ENCODE measurements at regions not wholly inside any gene's neighbourhood (a gene's known extent, or its start where the extent isn't known, plus 50 kb on each side); places are given as distances from the start of the nearest gene placed in this dataset.
"Not testable (repeated sequence)": the region's sequence is repeated elsewhere in the genome, so short reads cannot be mapped to it uniquely, and the experiment has no call there.

DNA sequence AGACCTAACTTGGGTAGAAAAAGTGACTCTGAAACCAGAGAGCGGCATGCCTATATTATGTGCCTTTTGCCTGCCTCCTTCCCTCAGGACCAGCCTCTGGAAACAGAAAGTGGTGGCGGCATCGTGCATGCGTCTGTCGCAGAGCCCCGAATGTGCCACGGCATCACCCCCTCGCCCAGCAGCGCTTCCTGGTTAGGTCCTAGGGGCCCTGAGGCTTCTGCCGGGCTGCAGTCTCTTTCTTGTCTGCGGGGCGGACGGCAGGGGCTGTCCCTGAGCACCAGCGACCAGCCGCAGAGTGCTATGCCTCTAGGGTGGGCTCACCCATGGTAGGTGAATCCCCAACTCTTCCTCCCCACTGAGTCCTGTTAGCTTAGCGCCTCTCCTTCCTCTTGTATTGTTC lies 68.7 kb downstream of the VSIG4 start:
- H3K27ac ChIP-seq = no peak overlapping the region
- no peaks in the 10 kb centered on the region for H3K9me3 ChIP-seq
- H3K4me3 ChIP-seq = no peak overlapping the region
- no peaks in the 10 kb centered on the region for H3K27me3 ChIP-seq
- DNase-seq (ENCODE audit: low spot score) = no peak
- TF ChIP-seq, protein P1, sequence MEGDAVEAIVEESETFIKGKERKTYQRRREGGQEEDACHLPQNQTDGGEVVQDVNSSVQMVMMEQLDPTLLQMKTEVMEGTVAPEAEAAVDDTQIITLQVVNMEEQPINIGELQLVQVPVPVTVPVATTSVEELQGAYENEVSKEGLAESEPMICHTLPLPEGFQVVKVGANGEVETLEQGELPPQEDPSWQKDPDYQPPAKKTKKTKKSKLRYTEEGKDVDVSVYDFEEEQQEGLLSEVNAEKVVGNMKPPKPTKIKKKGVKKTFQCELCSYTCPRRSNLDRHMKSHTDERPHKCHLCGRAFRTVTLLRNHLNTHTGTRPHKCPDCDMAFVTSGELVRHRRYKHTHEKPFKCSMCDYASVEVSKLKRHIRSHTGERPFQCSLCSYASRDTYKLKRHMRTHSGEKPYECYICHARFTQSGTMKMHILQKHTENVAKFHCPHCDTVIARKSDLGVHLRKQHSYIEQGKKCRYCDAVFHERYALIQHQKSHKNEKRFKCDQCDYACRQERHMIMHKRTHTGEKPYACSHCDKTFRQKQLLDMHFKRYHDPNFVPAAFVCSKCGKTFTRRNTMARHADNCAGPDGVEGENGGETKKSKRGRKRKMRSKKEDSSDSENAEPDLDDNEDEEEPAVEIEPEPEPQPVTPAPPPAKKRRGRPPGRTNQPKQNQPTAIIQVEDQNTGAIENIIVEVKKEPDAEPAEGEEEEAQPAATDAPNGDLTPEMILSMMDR (IDR thresholded peaks at IDR 0.05) = no peak
- H3K4me1 ChIP-seq = no peaks in the 10 kb centered on the region
- no peaks in the 10 kb centered on the region for H3K36me3 ChIP-seq

DNA sequence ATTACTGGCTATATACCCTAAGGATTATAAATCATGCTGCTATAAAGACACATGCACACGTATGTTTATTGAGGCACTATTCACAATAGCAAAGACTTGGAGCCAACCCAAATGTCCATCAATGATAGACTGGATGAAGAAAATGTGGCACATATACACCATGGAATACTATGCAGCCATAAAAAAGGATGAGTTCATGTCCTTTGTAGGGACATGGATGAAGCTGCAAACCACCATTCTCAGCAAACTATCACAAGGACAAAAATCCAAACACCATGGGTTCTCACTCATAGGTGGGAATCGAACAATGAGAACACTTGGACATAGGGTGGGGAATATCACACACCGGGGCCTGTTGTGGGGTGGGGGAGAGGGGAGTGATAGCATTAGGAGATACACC lies 72.7 kb downstream of the VSIG4 start:
- not testable (repeated sequence) for H3K36me3 ChIP-seq; H3K4me3 ChIP-seq; H3K27me3 ChIP-seq; DNase-seq (ENCODE audit: low spot score); H3K4me1 ChIP-seq; H3K9me3 ChIP-seq; H3K27ac ChIP-seq

DNA sequence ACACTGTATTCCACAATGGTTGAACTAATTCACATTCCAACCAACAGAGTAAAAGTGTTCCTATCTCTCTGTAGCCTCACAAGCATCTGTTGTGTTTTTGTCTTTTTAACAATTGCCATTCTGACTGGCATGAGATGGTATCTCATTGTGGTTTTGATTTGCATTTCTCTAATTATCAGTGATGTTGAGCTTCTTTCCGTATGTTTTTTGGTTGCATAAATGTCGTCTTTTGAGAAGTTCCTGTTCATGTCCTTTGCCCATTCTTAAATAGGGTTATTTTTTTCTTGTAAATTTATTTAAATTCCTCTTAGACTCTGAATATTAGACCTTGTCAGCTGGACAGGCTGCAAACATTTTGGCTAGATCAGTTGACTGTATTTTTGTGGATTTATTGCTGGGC lies 78.2 kb downstream of the VSIG4 start:
- Histone ChIP-seq H3K27ac (no peak overlapping the region), H3K4me3 (no peak overlapping the region), H3K4me1 (no peaks in the 10 kb centered on the region), H3K9me3 (no peaks in the 10 kb centered on the region), H3K27me3 (peaks cover 0 to 3% of the 10 kb centered on the region in 2 donors), H3K36me3 (no peaks in the 10 kb centered on the region)
- no peak for DNase-seq (ENCODE audit: low spot score)
- TF ChIP-seq, protein P1 (IDR thresholded peaks at IDR 0.05) = no peak

DNA sequence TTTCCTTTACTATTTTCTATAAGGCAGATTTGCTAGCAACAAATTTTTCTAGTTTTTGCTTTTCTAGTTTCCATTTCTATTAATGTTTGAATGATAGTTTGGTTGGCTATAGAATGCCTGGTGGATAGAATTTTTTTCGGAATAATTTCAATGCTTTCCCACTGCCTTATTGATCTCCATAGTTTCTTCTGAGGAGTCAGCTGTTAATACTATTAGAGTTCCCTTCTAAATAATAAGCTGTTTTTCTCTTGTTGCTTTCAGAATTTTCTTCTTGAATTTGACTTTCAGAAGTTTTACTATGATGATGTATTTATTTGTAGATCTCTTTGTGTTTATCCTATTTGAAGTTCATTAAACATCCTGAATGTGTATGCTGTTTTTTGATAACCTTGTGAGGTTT lies 91.8 kb downstream of the VSIG4 start:
- Histone ChIP-seq H3K36me3 (no peaks in the 10 kb centered on the region), H3K27ac (no peak overlapping the region), H3K4me3 (no peak overlapping the region), H3K4me1 (no peaks in the 10 kb centered on the region), H3K9me3 (peaks cover 0 to 9% of the 10 kb centered on the region in 2 donors), H3K27me3 (no peaks in the 10 kb centered on the region)
- TF ChIP-seq, protein P1 (IDR thresholded peaks at IDR 0.05) = no peak
- no peak for DNase-seq (ENCODE audit: low spot score)

DNA sequence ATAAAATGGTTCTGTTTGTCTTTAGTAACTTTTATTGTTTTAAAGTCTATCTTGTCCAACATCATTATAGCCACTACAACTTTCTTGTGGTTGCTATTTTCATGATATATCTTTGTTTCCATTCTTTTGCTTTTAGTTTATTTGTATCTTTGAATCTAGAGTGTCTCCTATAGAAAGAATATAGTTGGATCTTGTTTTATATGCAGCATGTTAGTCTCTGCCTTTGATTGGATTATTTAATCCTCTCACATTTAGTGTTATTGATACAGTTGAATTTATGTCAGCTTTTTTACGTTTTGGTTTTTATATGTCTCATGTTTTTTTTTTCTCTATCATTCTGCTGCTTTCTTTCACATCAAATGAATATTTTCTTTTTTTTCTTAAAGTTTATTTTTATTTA lies 98.1 kb downstream of the VSIG4 start:
- Histone ChIP-seq H3K36me3 (no peaks in the 10 kb centered on the region), H3K27ac (no peak overlapping the region), H3K27me3 (no peaks in the 10 kb centered on the region), H3K4me1 (no peaks in the 10 kb centered on the region), H3K4me3 (no peak overlapping the region), H3K9me3 (peaks cover 0 to 28% of the 10 kb centered on the region in 2 donors)
- TF ChIP-seq, protein P1 (IDR thresholded peaks at IDR 0.05) = no peak
- DNase-seq (ENCODE audit: low spot score) = no peak

DNA sequence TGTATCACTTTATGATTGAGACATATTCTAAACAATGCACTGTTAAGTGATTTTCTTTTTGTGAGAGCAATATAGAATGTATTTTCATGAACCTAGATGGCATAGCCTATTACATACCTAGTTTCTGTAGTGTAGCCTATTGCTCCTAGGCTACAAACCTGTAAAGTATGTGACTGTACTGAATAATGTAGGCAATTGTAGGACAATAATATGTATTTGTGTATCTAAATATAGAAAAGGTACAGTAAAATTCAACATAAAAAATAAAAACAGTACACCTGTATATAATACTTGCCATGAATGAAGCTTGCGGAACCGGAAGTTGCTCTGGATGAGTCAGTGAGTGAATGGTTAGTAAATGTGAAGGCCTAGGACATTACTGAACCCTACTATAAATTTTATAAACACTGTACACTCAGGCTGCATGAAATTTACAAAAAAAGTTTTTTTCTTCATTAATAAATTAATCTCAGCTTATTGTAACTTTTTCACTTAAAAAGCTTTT lies 106.7 kb downstream of the VSIG4 start:
- H3K27me3 ChIP-seq = no peaks in the 10 kb centered on the region
- DNase-seq (ENCODE audit: low spot score) = no peak
- TF ChIP-seq, protein P1 (IDR thresholded peaks at IDR 0.05) = no peak
- H3K36me3 ChIP-seq = no peaks in the 10 kb centered on the region
- peaks cover 0 to 6% of the 10 kb centered on the region in 2 donors for H3K9me3 ChIP-seq
- H3K4me1 ChIP-seq = no peaks in the 10 kb centered on the region
- H3K27ac ChIP-seq = no peak overlapping the region
- H3K4me3 ChIP-seq = no peak overlapping the region
